ENCODE measurements at regions not wholly inside any gene's neighbourhood (a gene's known extent, or its start where the extent isn't known, plus 50 kb on each side); places are given as distances from the start of the nearest gene placed in this dataset.

DNA sequence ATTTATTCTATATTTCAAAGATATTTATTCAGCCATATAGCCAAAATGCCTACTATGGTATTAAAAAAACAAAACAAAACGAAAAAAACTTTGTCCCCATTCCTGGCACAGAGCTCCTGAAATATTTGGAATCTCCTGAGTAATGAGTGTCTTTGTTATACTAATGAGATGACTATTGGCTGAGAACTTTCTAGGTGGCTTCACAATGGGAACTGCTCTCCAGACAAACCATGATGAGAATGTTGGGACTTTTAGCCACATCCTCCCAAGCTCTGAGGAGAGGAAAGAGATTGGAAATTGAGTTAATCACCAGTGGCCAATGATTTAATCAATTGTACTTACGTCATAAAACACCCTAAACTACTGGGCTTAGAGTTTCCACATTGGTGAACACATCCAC, 631.8 kb upstream of the SETBP1 start:
- no peak for ATAC-seq
- no peaks in the 10 kb centered on the region for H3K4me1 Mint-ChIP-seq (ENCODE audit: low read depth)
- H3K27me3 Mint-ChIP-seq (ENCODE audit: low read depth), result no peaks in the 10 kb centered on the region
- no peak for DNase-seq
- no peak overlapping the region for H3K4me3 Mint-ChIP-seq
- peaks cover 5% of the 10 kb centered on the region for H3K9me3 Mint-ChIP-seq
- H3K36me3 Mint-ChIP-seq (ENCODE audit: insufficient read depth), result no peaks in the 10 kb centered on the region

DNA sequence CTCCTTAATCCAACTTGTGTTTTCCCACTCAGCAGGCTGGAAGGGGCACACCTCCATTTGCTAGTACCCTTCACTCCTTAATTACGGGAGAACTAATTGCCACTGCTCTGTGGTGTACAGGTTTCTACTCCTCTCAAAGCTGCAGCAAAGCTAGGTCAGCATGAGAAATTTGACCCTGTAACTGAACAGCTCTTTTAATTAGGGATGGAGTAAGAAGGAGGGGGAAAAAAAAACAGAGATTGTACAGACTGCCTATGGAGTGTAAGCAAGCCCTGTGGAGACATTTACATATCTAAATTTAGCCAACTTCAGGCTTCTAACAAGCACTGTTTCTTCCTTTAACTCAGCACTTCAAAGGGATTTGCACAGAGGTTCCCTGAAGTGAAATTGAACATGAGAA, 629.7 kb upstream of the SETBP1 start:
- Mint-ChIP-seq H3K4me1 (ENCODE audit: low read depth) (no peaks in the 10 kb centered on the region), H3K36me3 (ENCODE audit: insufficient read depth) (no peaks in the 10 kb centered on the region), H3K4me3 (no peak overlapping the region), H3K9me3 (peaks cover 5% of the 10 kb centered on the region), H3K27me3 (ENCODE audit: low read depth) (no peaks in the 10 kb centered on the region)
- ATAC-seq, result no peak
- no peak for DNase-seq

DNA sequence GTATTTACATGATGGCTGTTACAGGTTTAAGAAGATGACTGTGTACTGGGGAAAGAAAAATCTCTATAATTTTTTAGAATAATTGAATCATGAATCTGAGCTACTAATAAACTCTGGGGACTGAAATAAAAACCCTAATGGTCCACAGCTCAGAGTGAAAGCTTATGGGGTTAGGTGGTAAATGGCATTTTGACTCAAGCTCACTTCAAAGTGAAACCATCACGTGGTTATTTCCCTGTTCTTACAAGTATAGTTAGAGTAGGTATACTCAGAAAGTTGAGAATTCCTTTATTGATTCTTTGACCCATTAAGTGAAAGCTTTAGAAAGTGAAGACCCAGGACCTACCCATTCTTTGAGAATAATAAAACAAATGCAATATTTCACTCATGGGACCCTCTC, 626.2 kb upstream of the SETBP1 start:
- H3K4me3 Mint-ChIP-seq, result no peak overlapping the region

DNA sequence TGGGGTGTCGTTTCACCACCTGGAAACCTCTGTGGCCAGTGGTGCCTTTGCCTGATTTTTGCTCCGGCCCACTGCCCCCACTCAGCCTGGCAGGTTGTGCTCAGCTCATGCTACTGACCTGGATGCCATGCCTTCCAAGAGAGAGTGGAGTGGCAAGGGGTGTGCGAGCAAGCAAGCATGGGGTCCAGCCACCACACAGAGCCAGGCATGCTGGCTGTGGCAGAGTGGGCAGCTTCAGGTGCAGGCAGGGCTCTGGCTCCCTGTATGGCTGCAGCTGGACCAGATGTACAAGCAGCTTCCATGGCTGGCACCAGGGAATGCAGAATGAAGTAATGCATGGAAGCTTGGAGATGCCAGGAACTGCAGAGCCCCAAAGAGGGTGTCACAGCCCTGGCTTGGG, 620.5 kb upstream of the SETBP1 start:
- DNase-seq (no peak), ATAC-seq (no peak)
- H3K9me3 Mint-ChIP-seq, result peaks cover 5% of the 10 kb centered on the region
- no peak overlapping the region for H3K4me3 Mint-ChIP-seq
- H3K27me3 Mint-ChIP-seq (ENCODE audit: low read depth), result no peaks in the 10 kb centered on the region
- H3K4me1 Mint-ChIP-seq (ENCODE audit: low read depth), result no peaks in the 10 kb centered on the region
- no peaks in the 10 kb centered on the region for H3K36me3 Mint-ChIP-seq (ENCODE audit: insufficient read depth)

More for the DNA sequence above, 626.2 kb upstream of the SETBP1 start:
- Mint-ChIP-seq H3K4me1 (ENCODE audit: low read depth) (no peaks in the 10 kb centered on the region), H3K27me3 (ENCODE audit: low read depth) (no peaks in the 10 kb centered on the region), H3K9me3 (peaks cover 5% of the 10 kb centered on the region), H3K36me3 (ENCODE audit: insufficient read depth) (no peaks in the 10 kb centered on the region)
- ATAC-seq (no peak), DNase-seq (no peak)

DNA sequence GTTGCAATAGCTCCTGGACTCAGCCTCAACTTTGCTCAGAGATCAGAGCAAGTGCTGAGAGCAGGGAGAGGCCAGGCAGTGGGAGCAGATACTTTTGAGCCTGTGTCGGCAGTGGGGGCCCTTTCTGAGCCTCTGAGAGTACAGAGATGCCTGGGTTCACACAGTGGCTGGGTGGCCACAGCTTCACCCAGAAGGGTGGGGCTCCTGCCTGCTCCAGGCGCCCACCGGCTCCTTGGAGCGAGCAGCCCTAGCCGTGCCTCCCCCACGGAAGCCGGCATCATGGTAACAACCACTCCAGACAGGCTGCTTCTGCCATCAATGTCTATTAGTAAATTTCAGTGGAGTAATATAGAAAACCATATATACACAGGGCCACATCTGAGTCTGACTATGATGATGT, 619.2 kb upstream of the SETBP1 start:
- no peaks in the 10 kb centered on the region for H3K36me3 Mint-ChIP-seq (ENCODE audit: insufficient read depth)
- H3K9me3 Mint-ChIP-seq, result peaks cover 5% of the 10 kb centered on the region
- no peaks in the 10 kb centered on the region for H3K4me1 Mint-ChIP-seq (ENCODE audit: low read depth)
- H3K4me3 Mint-ChIP-seq, result no peak overlapping the region
- no peak for DNase-seq
- no peaks in the 10 kb centered on the region for H3K27me3 Mint-ChIP-seq (ENCODE audit: low read depth)
- ATAC-seq, result no peak

DNA sequence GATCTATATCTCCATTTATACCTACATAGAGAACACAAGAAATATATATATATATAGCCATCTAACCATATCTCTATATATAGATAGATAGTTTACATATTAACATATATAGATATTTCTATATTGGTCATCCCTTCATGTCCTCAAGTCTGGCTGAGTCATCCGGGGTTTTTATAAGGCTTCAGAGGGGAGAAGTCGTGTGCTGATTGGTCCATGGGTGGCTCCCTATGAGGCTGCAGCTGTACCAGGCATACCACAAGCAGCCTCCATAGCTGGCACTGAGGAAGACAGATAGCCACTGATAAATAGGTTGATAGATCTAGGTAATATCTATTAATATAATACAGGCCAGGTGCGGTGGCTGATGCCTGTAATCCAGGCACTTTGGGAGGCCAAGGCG, 618.3 kb upstream of the SETBP1 start:
- H3K36me3 Mint-ChIP-seq (ENCODE audit: insufficient read depth), result no peaks in the 10 kb centered on the region
- no peak for DNase-seq
- H3K4me1 Mint-ChIP-seq (ENCODE audit: low read depth), result no peaks in the 10 kb centered on the region
- H3K4me3 Mint-ChIP-seq, result no peak overlapping the region
- H3K27me3 Mint-ChIP-seq (ENCODE audit: low read depth), result no peaks in the 10 kb centered on the region
- H3K9me3 Mint-ChIP-seq, result peaks cover 5% of the 10 kb centered on the region
- ATAC-seq, result no peak

DNA sequence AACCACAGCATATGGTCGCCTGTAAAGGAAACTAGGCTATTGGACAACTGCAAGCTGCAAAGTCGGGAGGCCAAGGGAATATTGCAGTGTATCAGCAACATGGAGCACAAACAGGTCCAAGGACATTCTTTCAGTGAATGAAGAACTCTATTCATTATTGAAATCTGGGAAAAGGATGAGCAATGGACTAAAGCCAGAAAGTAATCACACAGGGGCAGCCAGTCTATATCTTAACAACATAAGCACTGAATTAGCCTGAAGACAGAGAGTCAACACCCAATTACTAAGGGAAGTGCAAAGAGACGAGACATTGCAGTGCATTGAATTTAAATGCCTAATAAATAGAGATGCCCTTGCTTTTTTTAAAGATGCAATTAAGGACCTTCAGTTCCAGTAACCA, 615.5 kb upstream of the SETBP1 start:
- Mint-ChIP-seq H3K4me1 (ENCODE audit: low read depth) (no peaks in the 10 kb centered on the region), H3K9me3 (peaks cover 6% of the 10 kb centered on the region), H3K36me3 (ENCODE audit: insufficient read depth) (no peaks in the 10 kb centered on the region), H3K4me3 (no peak overlapping the region), H3K27me3 (ENCODE audit: low read depth) (no peaks in the 10 kb centered on the region)
- no peak for ATAC-seq
- no peak for DNase-seq

DNA sequence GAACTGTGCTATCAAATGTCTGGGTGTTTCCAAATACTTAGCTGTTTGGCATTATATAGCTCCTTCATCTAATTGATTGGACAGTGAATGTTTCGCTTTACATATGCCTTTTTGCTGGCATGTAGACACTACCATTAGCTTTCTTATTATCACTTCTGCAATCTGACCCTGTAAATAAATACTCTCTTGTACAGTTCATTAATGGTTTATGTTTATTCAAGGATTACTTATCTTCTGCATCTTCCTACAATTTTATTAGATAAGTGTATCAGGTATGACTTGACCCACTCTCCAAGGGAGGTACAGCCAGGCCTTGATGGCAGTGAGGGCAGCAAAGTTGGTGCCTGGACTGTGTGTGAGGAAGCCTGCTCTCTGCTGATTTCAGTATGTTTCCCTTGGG, 614.1 kb upstream of the SETBP1 start:
- no peaks in the 10 kb centered on the region for H3K4me1 Mint-ChIP-seq (ENCODE audit: low read depth)
- H3K27me3 Mint-ChIP-seq (ENCODE audit: low read depth), result no peaks in the 10 kb centered on the region
- ATAC-seq, result no peak
- H3K9me3 Mint-ChIP-seq, result peaks cover 6% of the 10 kb centered on the region
- no peaks in the 10 kb centered on the region for H3K36me3 Mint-ChIP-seq (ENCODE audit: insufficient read depth)
- no peak for DNase-seq
- no peak overlapping the region for H3K4me3 Mint-ChIP-seq

DNA sequence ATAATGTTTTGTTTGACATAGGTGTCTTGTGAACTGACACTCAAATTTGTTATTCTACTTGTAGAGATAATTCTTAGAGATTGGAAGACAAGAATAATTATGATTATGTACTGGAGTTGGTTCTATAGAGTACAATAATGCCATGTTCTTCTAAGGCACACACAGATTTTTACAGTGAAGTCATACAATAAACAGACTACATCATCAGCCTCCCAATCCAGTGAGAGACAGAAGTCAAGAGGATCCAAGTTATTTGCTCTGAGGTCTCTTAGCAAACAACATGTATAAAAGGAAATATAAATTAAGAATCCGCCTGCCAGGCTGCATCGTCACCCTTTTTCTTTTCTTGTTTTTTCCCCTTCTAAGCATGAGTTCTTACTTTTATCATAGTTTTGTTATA, 613.5 kb upstream of the SETBP1 start:
- ATAC-seq (no peak), DNase-seq (no peak)
- H3K4me3 Mint-ChIP-seq, result no peak overlapping the region
- no peaks in the 10 kb centered on the region for H3K36me3 Mint-ChIP-seq (ENCODE audit: insufficient read depth)
- no peaks in the 10 kb centered on the region for H3K27me3 Mint-ChIP-seq (ENCODE audit: low read depth)
- H3K4me1 Mint-ChIP-seq (ENCODE audit: low read depth), result no peaks in the 10 kb centered on the region
- H3K9me3 Mint-ChIP-seq, result peaks cover 6% of the 10 kb centered on the region

DNA sequence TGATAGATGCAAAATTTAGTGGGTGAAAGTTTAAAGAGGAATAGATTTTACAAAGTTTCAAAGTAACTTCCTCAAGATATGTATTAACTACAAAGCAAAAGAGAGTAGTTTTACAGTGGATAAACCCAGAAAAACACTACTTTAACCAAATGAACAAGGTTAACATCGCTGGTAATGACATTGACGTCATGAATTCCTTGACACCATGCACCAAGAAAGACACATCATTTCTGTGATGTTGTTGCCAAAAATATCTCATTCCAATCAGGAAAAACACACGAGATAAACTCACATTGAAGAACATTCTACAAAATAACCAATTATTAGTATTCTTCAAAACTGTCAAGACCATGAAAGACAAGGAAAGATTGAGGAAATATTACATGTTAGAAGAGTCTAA, 605.6 kb upstream of the SETBP1 start:
- H3K36me3 Mint-ChIP-seq (ENCODE audit: insufficient read depth), result no peaks in the 10 kb centered on the region
- peaks cover 4% of the 10 kb centered on the region for H3K9me3 Mint-ChIP-seq
- no peak for DNase-seq
- no peak overlapping the region for H3K4me3 Mint-ChIP-seq
- no peak for ATAC-seq
- no peaks in the 10 kb centered on the region for H3K27me3 Mint-ChIP-seq (ENCODE audit: low read depth)
- H3K4me1 Mint-ChIP-seq (ENCODE audit: low read depth), result no peaks in the 10 kb centered on the region

DNA sequence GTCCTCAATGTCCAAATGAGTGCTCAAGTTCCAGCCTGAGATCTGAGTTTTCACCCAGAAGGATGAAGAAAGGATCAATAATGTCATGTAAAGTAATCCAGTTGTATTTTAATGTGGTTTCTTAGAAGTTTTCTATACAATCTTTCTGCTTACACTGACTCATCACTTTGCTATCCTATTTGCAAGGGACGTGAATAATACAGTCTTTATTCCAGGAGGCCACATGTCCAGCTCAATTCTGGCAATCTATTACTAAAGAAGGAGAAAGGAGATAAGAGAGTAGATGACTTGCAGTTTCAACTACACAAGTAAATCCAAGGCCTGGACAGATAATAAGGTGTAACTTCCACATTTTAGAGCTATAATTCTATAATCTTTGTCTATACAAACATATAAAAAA, 601.1 kb upstream of the SETBP1 start:
- DNase-seq, result no peak
- Mint-ChIP-seq H3K9me3 (peaks cover 10% of the 10 kb centered on the region), H3K27me3 (ENCODE audit: low read depth) (no peaks in the 10 kb centered on the region), H3K4me1 (ENCODE audit: low read depth) (no peaks in the 10 kb centered on the region), H3K36me3 (ENCODE audit: insufficient read depth) (no peaks in the 10 kb centered on the region), H3K4me3 (no peak overlapping the region)
- no peak for ATAC-seq

DNA sequence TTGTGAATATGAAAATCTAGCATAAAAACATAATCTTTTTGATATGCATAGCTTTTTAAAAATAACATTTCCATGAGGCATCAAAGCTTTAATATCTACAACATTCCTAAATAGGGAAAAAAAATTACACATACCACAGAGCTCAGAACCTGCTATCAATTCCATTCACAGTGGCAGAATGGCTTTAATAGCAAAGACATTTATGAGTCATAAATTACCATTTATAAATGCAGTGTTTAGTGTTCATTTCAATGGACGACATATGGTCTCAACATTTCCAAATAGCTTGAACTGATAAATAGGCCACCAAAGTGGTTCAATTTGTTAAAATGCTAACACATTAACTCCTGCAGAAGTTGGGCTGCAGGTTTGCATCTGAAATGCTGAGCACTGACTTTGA, 600.6 kb upstream of the SETBP1 start:
- Mint-ChIP-seq H3K4me1 (ENCODE audit: low read depth) (no peaks in the 10 kb centered on the region), H3K9me3 (peaks cover 10% of the 10 kb centered on the region), H3K27me3 (ENCODE audit: low read depth) (no peaks in the 10 kb centered on the region), H3K4me3 (no peak overlapping the region), H3K36me3 (ENCODE audit: insufficient read depth) (no peaks in the 10 kb centered on the region)
- no peak for DNase-seq
- ATAC-seq, result no peak

DNA sequence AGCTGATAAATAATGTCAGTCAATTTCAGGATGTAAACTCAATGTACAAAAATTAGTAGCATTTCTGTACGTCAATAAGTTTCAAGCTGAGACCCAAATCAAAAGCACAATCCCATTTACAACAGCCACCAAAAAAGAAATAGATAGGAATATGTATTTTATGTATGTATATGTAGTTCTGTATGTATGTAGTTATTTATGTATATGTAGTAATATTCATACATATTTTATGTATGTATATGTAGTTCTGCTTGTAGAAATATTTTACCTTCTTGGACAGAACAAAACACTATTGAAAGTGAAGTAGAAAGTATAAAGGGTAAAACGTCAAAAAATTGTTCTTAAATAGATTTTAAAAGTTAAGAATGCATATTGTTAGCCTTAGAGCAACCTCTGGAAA, 591.0 kb upstream of the SETBP1 start:
- Mint-ChIP-seq H3K4me1 (ENCODE audit: low read depth) (no peaks in the 10 kb centered on the region), H3K27me3 (ENCODE audit: low read depth) (no peaks in the 10 kb centered on the region), H3K4me3 (no peak overlapping the region), H3K36me3 (ENCODE audit: insufficient read depth) (no peaks in the 10 kb centered on the region), H3K9me3 (no peaks in the 10 kb centered on the region)
- no peak for DNase-seq
- ATAC-seq, result no peak

DNA sequence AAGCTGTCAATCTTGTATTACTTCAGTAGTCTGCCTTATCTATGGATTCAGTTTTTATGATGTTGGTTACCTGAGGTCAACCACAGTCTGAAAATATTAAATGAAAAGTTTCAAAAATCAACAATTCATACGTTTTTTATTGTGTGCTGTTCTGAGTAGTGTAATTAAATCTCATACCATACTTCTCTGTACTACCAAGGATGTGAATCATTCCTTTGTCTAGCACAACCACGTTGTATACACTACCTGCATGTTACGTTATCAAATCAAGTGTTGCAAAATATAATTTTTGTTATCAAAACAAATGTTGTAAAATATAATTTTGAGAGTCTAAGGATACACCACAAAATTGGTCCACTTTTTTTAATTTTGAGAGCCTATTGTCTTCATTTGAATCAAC, 590.2 kb upstream of the SETBP1 start:
- no peak overlapping the region for H3K4me3 Mint-ChIP-seq
- DNase-seq (no peak), ATAC-seq (no peak)
- no peaks in the 10 kb centered on the region for H3K36me3 Mint-ChIP-seq (ENCODE audit: insufficient read depth)
- H3K4me1 Mint-ChIP-seq (ENCODE audit: low read depth), result no peaks in the 10 kb centered on the region
- no peaks in the 10 kb centered on the region for H3K9me3 Mint-ChIP-seq
- no peaks in the 10 kb centered on the region for H3K27me3 Mint-ChIP-seq (ENCODE audit: low read depth)

DNA sequence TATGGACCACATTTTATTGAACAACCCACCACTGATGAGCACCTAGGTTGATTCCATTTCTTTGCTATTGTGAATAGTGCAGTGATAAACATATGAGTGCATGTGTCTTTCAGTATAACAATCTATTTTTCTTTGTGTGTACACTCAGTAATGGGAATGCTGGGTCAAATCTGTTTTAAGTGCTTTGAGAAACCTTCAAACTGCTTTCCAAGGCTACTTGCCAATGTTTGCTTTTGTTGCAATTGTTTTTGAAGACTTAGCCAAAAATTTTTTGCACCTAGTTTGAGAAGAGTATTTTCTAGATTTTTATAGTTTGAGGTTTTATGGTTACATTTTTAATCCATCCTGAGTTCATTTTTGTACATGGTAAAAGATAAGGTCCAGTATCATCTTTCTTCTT, 587.4 kb upstream of the SETBP1 start:
- no peaks in the 10 kb centered on the region for H3K4me1 Mint-ChIP-seq (ENCODE audit: low read depth)
- peaks cover 5% of the 10 kb centered on the region for H3K9me3 Mint-ChIP-seq
- H3K36me3 Mint-ChIP-seq (ENCODE audit: insufficient read depth), result no peaks in the 10 kb centered on the region
- DNase-seq, result no peak
- no peak for ATAC-seq
- no peak overlapping the region for H3K4me3 Mint-ChIP-seq
- H3K27me3 Mint-ChIP-seq (ENCODE audit: low read depth), result no peaks in the 10 kb centered on the region

DNA sequence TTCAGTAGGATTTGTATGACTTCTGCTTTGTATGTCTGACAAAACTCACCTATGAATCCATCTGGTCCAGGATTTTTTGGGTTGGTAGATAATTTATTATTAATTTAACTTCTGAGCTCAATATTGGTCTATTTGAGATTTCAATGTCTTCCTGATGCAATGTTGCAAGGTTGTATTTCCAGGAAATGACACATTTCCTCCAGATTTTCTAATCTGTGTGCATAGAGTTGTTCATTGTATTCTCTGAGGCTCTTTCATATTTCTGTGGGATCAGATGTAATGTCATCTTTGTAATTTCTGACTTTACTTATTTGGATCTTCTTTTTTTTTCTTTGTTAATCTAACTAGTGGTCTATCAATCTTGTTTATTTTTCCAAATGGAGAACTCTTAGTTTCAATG, 584.7 kb upstream of the SETBP1 start:
- Mint-ChIP-seq H3K4me3 (no peak overlapping the region), H3K9me3 (peaks cover 10% of the 10 kb centered on the region), H3K36me3 (ENCODE audit: insufficient read depth) (no peaks in the 10 kb centered on the region), H3K4me1 (ENCODE audit: low read depth) (no peaks in the 10 kb centered on the region), H3K27me3 (ENCODE audit: low read depth) (no peaks in the 10 kb centered on the region)
- ATAC-seq (no peak), DNase-seq (no peak)

Data from activated T-cell treated with anti-CD3 and anti-CD28 coated beads, Interleukin-2, amount 50 U/mL, for 4 hours (primary cell).